ENCODE measurements at regions not wholly inside any gene's neighbourhood (a gene's known extent, or its start where the extent isn't known, plus 50 kb on each side); places are given as distances from the start of the nearest gene placed in this dataset.
"Not testable (repeated sequence)": the region's sequence is repeated elsewhere in the genome, so short reads cannot be mapped to it uniquely, and the experiment has no call there.

DNA sequence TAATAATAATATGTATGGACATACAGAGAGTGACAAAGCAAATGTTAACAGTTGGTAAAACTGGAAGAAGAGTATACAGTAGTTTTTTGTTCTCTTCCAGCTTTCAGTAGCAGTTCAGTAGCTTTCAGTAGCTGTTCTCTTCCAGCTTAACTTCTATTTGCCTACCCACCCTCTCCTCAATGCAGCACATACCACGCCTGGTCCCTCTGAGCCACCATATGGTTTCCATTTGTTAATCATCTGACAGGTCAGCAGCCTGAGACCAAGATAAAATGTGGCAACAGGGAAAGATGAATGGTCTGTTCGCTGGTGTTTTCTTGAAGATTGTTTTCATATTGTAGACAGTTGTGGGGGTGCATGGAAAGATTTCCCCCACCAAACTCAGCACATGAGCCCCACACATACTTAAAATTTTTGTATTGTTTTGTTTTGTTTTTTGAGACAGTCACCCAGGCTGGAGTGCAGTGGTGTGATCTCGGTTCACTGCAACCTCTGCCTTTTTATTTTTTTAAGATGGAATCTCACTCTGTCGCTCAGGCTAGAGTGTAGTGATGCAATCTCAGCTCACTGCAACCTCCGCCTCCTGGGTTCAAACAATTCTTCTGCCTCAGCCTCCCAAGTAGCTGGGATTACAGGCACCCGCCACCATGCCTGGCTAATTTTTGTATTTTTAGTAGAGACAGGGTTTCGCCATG is 56.8 kb downstream of the ATP6V0E2 start:
- DNase-seq (ENCODE audit: low read depth in 4 of 4, low spot score in 2 of 4), result peak; percentile 47 to 68 (median 62)

DNA sequence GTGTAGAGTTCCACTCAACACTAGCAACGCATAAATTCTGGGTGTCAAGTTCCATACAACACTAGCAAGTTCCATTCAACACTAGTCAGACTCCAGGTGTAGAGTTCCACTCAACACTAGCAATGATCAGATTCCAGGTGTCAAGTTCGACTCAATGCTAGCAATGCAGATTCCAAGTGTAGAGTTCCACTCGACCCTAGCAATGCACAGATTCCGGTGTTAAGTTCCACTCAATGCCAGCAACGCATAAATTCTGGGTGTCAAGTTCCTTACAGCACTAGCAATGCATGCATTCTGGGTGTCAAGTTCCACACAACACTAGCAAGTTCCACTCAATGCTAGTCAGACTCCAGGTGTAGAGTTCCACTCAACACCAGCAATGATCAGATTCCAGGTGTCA is 60.0 kb downstream of the ATP6V0E2 start:
- DNase-seq (ENCODE audit: low read depth in 4 of 4, low spot score in 2 of 4), result peak in 3 of 4 donors; percentile 5 to 37 (median 11)

DNA sequence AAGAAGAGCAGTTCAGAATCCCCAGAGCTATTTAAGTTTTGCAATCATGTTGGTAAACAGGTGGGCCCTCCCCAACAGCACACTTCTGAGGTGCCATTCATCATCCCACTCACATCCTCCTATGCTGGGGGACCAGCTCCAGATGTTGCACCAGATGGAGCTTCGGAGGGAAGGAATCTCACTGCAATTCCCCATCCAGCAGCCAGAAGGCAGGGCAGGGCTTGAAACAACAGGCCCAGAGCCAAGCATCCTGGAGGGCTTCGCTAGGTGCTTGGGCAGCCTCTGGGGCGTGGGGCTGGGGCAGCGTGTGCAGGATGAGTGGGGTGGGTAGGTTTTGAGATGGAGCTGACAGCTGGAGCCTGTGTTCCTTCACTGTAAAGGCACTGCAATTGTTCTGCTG is 73.6 kb downstream of the ATP6V0E2 start:
- not testable (repeated sequence) for DNase-seq (ENCODE audit: low read depth in 4 of 4, low spot score in 2 of 4)

DNA sequence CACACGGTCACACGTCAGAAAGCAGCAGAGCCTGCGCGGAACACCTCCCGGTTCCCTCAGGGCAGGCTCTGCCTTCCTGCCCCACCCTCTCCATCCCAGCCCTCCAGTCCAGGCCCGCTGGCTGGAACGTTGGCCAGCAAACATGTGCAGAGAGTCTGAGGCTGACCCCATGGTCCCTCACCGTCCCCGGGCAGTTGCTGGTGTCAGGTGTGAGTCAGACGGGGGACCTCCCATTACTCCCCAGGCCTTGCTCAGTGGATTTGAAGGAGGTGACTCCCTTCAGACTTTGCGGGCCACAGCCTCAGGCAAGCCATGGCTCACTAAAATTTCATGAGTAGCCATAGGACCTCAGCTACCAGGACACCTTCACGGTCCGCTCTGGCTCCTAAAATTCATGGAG is 74.7 kb downstream of the ATP6V0E2 start:
- not testable (repeated sequence) for DNase-seq (ENCODE audit: low read depth in 4 of 4, low spot score in 2 of 4)

- not testable (repeated sequence) for DNase-seq (ENCODE audit: low read depth in 4 of 4, low spot score in 2 of 4)
Observed at GRCh38 chr7:149949863-149950577, 76.3 kb downstream of the ATP6V0E2 start.

- not testable (repeated sequence) for DNase-seq (ENCODE audit: low read depth in 4 of 4, low spot score in 2 of 4)
Observed at GRCh38 chr7:149950578-149950924, 76.8 kb downstream of the ATP6V0E2 start.

GRCh38 chr7:149951579-149951978 is 77.8 kb downstream of the ATP6V0E2 start:
- not testable (repeated sequence) for DNase-seq (ENCODE audit: low read depth in 4 of 4, low spot score in 2 of 4)

DNA sequence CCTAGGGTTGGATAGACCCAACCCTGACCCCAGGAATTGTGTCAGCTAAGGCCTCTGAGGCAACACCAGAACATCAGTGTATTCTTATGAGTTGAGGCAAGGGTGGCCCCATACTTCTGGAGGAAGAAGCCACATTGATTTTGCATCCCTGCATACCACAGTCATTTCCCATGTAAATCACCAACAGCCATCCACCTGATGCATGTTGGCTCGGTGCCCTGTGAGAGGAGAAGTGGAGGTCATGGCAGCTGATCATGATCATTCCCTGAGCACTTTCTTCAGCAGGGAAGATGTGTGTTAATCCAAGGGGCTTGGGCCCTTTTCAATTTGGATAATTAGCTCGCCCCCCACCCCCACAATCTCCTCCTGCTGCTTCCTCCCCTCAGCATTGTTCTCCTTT is 85.1 kb downstream of the ATP6V0E2 start:
- DNase-seq (ENCODE audit: low read depth in 4 of 4, low spot score in 2 of 4), result not testable (repeated sequence)

- not testable (repeated sequence) for DNase-seq (ENCODE audit: low read depth in 4 of 4, low spot score in 2 of 4)
Observed at GRCh38 chr7:149960863-149961262, 87.1 kb downstream of the ATP6V0E2 start.

GRCh38 chr7:149961878-149962277 is 88.1 kb downstream of the ATP6V0E2 start:
- DNase-seq (ENCODE audit: low read depth in 4 of 4, low spot score in 2 of 4), result not testable (repeated sequence)

DNA sequence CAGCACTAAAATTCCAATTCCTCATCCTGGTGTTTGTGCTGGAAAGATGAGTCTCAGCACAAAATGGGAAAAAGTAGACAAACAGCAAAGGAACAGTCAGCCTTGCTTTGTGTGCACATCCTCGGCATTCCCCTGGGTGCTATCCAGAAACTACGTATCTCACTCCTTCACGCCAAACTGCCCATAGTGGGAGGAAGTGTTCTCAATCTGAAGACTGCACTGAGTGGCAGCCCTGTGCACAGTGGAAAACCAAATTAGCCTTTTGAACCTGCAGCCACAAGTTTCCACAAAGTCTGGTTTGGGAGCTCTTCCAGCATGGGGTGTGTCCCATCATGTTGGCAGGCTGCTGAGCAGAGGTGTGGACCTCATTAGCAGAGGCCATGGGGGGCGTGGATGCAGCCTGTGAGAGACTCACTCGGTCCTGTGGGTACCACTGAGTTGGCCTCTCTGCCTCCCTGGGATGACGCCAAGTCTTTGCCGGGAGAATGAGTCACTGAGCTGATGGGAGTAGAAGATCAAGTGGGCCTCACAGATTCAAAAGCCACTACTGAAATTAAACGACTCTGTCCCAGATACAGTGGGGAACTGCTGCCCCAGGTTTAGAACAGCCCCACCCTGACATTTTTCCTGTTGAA is 89.0 kb downstream of the ATP6V0E2 start:
- not testable (repeated sequence) for DNase-seq (ENCODE audit: low read depth in 4 of 4, low spot score in 2 of 4)

GRCh38 chr7:149963985-149964384 is 90.2 kb downstream of the ATP6V0E2 start:
- not testable (repeated sequence) for DNase-seq (ENCODE audit: low read depth in 4 of 4, low spot score in 2 of 4)

- DNase-seq (ENCODE audit: low read depth in 4 of 4, low spot score in 2 of 4), result not testable (repeated sequence)
Observed at GRCh38 chr7:149966444-149966843, 92.7 kb downstream of the ATP6V0E2 start.

- not testable (repeated sequence) for DNase-seq (ENCODE audit: low read depth in 4 of 4, low spot score in 2 of 4)
Observed at GRCh38 chr7:149972977-149973376, 99.2 kb downstream of the ATP6V0E2 start.

DNA sequence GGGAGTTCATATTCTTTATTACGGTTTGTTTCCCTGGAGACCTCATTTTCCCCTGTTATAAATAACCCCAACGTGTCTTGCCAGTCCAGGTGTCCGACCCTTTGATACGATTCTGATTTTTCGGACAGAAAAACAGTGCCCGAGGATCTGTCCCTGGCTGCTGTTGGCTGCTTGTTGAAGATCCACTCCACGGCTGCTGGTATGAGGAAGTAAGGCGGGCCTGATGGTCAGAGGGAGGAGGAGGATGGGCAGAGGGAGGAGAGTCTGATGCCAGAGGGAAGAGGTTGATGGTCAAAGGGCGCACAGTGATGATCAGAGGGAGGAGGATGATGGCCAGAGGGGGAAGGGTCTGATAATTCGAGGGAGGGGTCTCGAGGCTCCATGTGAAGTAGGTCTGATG is 99.9 kb downstream of the ATP6V0E2 start:
- not testable (repeated sequence) for DNase-seq (ENCODE audit: low read depth in 4 of 4, low spot score in 2 of 4)

DNA sequence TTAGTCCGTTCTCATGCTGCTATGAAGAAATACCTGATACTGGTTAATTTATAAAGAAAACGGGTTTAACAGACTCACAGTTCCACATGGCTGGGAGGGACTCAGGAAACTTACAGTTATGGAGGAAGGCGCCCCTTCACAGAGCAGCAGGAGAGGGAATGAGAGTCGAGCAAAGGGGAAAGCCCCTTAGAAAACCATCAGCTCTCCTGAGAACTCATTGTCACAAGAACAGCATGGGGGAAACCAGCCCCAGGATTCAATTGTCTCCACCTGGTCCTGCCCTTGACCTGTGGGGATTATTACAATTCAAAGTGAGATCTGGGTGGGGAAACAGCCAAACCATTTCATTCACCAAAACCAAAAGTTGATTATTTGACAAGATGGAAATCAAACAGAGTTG is 101.8 kb downstream of the ATP6V0E2 start:
- DNase-seq (ENCODE audit: low read depth in 4 of 4, low spot score in 2 of 4), result not testable (repeated sequence)

GRCh38 chr7:149978537-149978936 is 104.8 kb downstream of the ATP6V0E2 start:
- not testable (repeated sequence) for DNase-seq (ENCODE audit: low read depth in 4 of 4, low spot score in 2 of 4)

DNA sequence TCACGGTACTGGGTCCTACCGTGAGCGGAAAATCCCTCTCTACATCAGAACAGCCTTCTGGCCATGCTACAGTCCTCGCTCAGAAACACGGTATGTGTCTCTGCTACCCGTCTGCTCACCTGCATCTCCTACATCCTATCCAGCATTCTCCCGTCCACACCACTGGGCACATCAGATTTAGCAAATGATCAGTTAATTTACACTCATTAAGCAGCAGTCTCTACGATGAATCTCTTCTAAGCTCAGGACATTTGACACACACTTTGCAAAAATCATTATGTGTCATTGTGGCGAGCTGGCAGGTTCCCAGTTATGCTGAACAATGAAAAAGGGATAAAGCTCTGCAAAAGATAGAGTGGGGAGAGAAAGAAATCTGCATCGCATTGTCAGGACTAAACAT is 105.2 kb downstream of the ATP6V0E2 start:
- DNase-seq (ENCODE audit: low read depth in 4 of 4, low spot score in 2 of 4), result not testable (repeated sequence)

- not testable (repeated sequence) for DNase-seq (ENCODE audit: low read depth in 4 of 4, low spot score in 2 of 4)
Observed at GRCh38 chr7:149982537-149983112, 108.9 kb downstream of the ATP6V0E2 start.

DNA sequence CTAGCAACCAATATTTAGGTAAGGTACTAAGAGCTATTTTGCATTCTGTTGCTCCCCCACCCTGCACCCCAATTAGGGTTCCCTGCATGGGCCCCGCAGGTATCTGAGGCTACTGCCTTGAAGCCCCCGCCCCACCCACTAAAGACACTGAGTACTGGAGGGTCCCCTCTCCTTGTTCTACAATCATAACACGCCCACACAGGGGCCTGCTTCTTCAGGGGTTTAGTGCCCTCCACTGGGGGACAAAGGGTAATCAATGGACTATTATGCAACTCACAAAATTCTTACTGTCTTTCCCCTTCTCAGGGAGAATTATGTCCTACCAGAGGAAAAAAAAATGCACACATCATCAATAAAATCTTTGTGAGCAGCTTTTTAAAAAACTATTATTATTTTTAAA is 113.1 kb downstream of the ATP6V0E2 start:
- not testable (repeated sequence) for DNase-seq (ENCODE audit: low read depth in 4 of 4, low spot score in 2 of 4)

- not testable (repeated sequence) for DNase-seq (ENCODE audit: low read depth in 4 of 4, low spot score in 2 of 4)
Observed at GRCh38 chr7:149991652-149992302, 118.0 kb downstream of the ATP6V0E2 start.
